ENCODE measurements at regions not wholly inside any gene's neighbourhood (a gene's known extent, or its start where the extent isn't known, plus 50 kb on each side); places are given as distances from the start of the nearest gene placed in this dataset.

- DNase-seq: peak; percentile 82
- no peaks in the 10 kb centered on the region for H3K4me1 ChIP-seq (ENCODE audit: control insufficient read depth, insufficient read depth, low read length)
- WGBS (ENCODE audit: insufficient coverage): no CpG with 5 or more reads among the region's 5 CpGs
- H3K4me3 ChIP-seq (ENCODE audit: low read length): no peak overlapping the region
- H3K27me3 ChIP-seq (ENCODE audit: control insufficient read depth, insufficient read depth, low read length): no peaks in the 10 kb centered on the region
- peaks cover 3% of the 10 kb centered on the region for H3K9me3 ChIP-seq (replicated peaks; ENCODE audit: control insufficient read depth, low read depth, low read length)
- peak overlapping the region; percentile 16 for H3K27ac ChIP-seq (ENCODE audit: low read length)
- H3K36me3 ChIP-seq (ENCODE audit: control insufficient read depth, insufficient read depth, low read length): no peaks in the 10 kb centered on the region
Observed at GRCh38 chr9:82295181-82295580, 306.6 kb downstream of the SPATA31D1 start.

GRCh38 chr9:82299870-82300269 is 311.3 kb downstream of the SPATA31D1 start:
- Histone ChIP-seq H3K27me3 (ENCODE audit: control insufficient read depth, insufficient read depth, low read length) (no peaks in the 10 kb centered on the region), H3K27ac (ENCODE audit: low read length) (no peak overlapping the region), H3K36me3 (ENCODE audit: control insufficient read depth, insufficient read depth, low read length) (no peaks in the 10 kb centered on the region), H3K9me3 (replicated peaks; ENCODE audit: control insufficient read depth, low read depth, low read length) (peaks cover 7% of the 10 kb centered on the region), H3K4me3 (ENCODE audit: low read length) (no peak overlapping the region), H3K4me1 (ENCODE audit: control insufficient read depth, insufficient read depth, low read length) (no peaks in the 10 kb centered on the region)
- no peak for DNase-seq

- Histone ChIP-seq H3K36me3 (ENCODE audit: control insufficient read depth, insufficient read depth, low read length) (no peaks in the 10 kb centered on the region), H3K4me3 (ENCODE audit: low read length) (no peak overlapping the region), H3K4me1 (ENCODE audit: control insufficient read depth, insufficient read depth, low read length) (no peaks in the 10 kb centered on the region), H3K27ac (ENCODE audit: low read length) (no peak overlapping the region), H3K9me3 (replicated peaks; ENCODE audit: control insufficient read depth, low read depth, low read length) (peaks cover 7% of the 10 kb centered on the region), H3K27me3 (ENCODE audit: control insufficient read depth, insufficient read depth, low read length) (no peaks in the 10 kb centered on the region)
- no peak for DNase-seq
- WGBS (ENCODE audit: insufficient coverage): 90% methylated on average over 2 of the region's 5 CpGs
Observed at GRCh38 chr9:82302968-82303655, 314.5 kb downstream of the SPATA31D1 start.

- Histone ChIP-seq H3K4me3 (ENCODE audit: low read length) (no peak overlapping the region), H3K4me1 (ENCODE audit: control insufficient read depth, insufficient read depth, low read length) (no peaks in the 10 kb centered on the region), H3K36me3 (ENCODE audit: control insufficient read depth, insufficient read depth, low read length) (no peaks in the 10 kb centered on the region), H3K9me3 (replicated peaks; ENCODE audit: control insufficient read depth, low read depth, low read length) (no peaks in the 10 kb centered on the region), H3K27ac (ENCODE audit: low read length) (no peak overlapping the region), H3K27me3 (ENCODE audit: control insufficient read depth, insufficient read depth, low read length) (no peaks in the 10 kb centered on the region)
- WGBS (ENCODE audit: insufficient coverage): no CpG with 5 or more reads among the region's 3 CpGs
- DNase-seq: no peak
Observed at GRCh38 chr9:82308836-82309235, 320.3 kb downstream of the SPATA31D1 start.

- H3K4me1 ChIP-seq (ENCODE audit: control insufficient read depth, insufficient read depth, low read length): no peaks in the 10 kb centered on the region
- 100% methylated on average over 1 of the region's 2 CpGs for WGBS (ENCODE audit: insufficient coverage)
- no peak overlapping the region for H3K27ac ChIP-seq (ENCODE audit: low read length)
- H3K4me3 ChIP-seq (ENCODE audit: low read length): no peak overlapping the region
- DNase-seq: no peak
- H3K27me3 ChIP-seq (ENCODE audit: control insufficient read depth, insufficient read depth, low read length): no peaks in the 10 kb centered on the region
- no peaks in the 10 kb centered on the region for H3K36me3 ChIP-seq (ENCODE audit: control insufficient read depth, insufficient read depth, low read length)
- H3K9me3 ChIP-seq (replicated peaks; ENCODE audit: control insufficient read depth, low read depth, low read length): no peaks in the 10 kb centered on the region
Observed at GRCh38 chr9:82313697-82314096, 325.1 kb downstream of the SPATA31D1 start.

GRCh38 chr9:82320566-82320965 is 332.0 kb downstream of the SPATA31D1 start:
- H3K27ac ChIP-seq (ENCODE audit: low read length): no peak overlapping the region
- peaks cover 7% of the 10 kb centered on the region for H3K9me3 ChIP-seq (replicated peaks; ENCODE audit: control insufficient read depth, low read depth, low read length)
- H3K36me3 ChIP-seq (ENCODE audit: control insufficient read depth, insufficient read depth, low read length): no peaks in the 10 kb centered on the region
- no CpG with 5 or more reads among the region's 1 CpG for WGBS (ENCODE audit: insufficient coverage)
- peak; percentile 16 for DNase-seq
- H3K4me1 ChIP-seq (ENCODE audit: control insufficient read depth, insufficient read depth, low read length): peaks cover 6% of the 10 kb centered on the region
- H3K27me3 ChIP-seq (ENCODE audit: control insufficient read depth, insufficient read depth, low read length): no peaks in the 10 kb centered on the region
- H3K4me3 ChIP-seq (ENCODE audit: low read length): no peak overlapping the region

GRCh38 chr9:82325907-82326306 is 337.3 kb downstream of the SPATA31D1 start:
- no peaks in the 10 kb centered on the region for H3K27me3 ChIP-seq (ENCODE audit: control insufficient read depth, insufficient read depth, low read length)
- DNase-seq: no peak
- no CpG with 5 or more reads among the region's 2 CpGs for WGBS (ENCODE audit: insufficient coverage)
- no peak overlapping the region for H3K27ac ChIP-seq (ENCODE audit: low read length)
- peaks cover 9% of the 10 kb centered on the region for H3K9me3 ChIP-seq (replicated peaks; ENCODE audit: control insufficient read depth, low read depth, low read length)
- H3K36me3 ChIP-seq (ENCODE audit: control insufficient read depth, insufficient read depth, low read length): no peaks in the 10 kb centered on the region
- no peak overlapping the region for H3K4me3 ChIP-seq (ENCODE audit: low read length)
- H3K4me1 ChIP-seq (ENCODE audit: control insufficient read depth, insufficient read depth, low read length): peaks cover 2% of the 10 kb centered on the region

GRCh38 chr9:82327641-82328040 is 339.1 kb downstream of the SPATA31D1 start:
- no peaks in the 10 kb centered on the region for H3K36me3 ChIP-seq (ENCODE audit: control insufficient read depth, insufficient read depth, low read length)
- no peak for DNase-seq
- H3K4me1 ChIP-seq (ENCODE audit: control insufficient read depth, insufficient read depth, low read length): no peaks in the 10 kb centered on the region
- WGBS (ENCODE audit: insufficient coverage): no CpG with 5 or more reads among the region's 2 CpGs
- no peaks in the 10 kb centered on the region for H3K27me3 ChIP-seq (ENCODE audit: control insufficient read depth, insufficient read depth, low read length)
- H3K9me3 ChIP-seq (replicated peaks; ENCODE audit: control insufficient read depth, low read depth, low read length): peaks cover 9% of the 10 kb centered on the region
- H3K4me3 ChIP-seq (ENCODE audit: low read length): no peak overlapping the region
- H3K27ac ChIP-seq (ENCODE audit: low read length): no peak overlapping the region

GRCh38 chr9:82331079-82331478 is 342.5 kb downstream of the SPATA31D1 start:
- Histone ChIP-seq H3K36me3 (ENCODE audit: control insufficient read depth, insufficient read depth, low read length) (no peaks in the 10 kb centered on the region), H3K9me3 (replicated peaks; ENCODE audit: control insufficient read depth, low read depth, low read length) (no peaks in the 10 kb centered on the region), H3K4me3 (ENCODE audit: low read length) (no peak overlapping the region), H3K27me3 (ENCODE audit: control insufficient read depth, insufficient read depth, low read length) (no peaks in the 10 kb centered on the region), H3K4me1 (ENCODE audit: control insufficient read depth, insufficient read depth, low read length) (peaks cover 4% of the 10 kb centered on the region), H3K27ac (ENCODE audit: low read length) (no peak overlapping the region)
- DNase-seq: peak; percentile 21
- no CpG with 5 or more reads among the region's 2 CpGs for WGBS (ENCODE audit: insufficient coverage)

GRCh38 chr9:82332018-82332773 is 343.6 kb downstream of the SPATA31D1 start:
- Histone ChIP-seq H3K4me1 (ENCODE audit: control insufficient read depth, insufficient read depth, low read length) (peaks cover 4% of the 10 kb centered on the region), H3K36me3 (ENCODE audit: control insufficient read depth, insufficient read depth, low read length) (no peaks in the 10 kb centered on the region), H3K9me3 (replicated peaks; ENCODE audit: control insufficient read depth, low read depth, low read length) (no peaks in the 10 kb centered on the region), H3K27ac (ENCODE audit: low read length) (peak overlapping the region; percentile 22), H3K27me3 (ENCODE audit: control insufficient read depth, insufficient read depth, low read length) (no peaks in the 10 kb centered on the region), H3K4me3 (ENCODE audit: low read length) (no peak overlapping the region)
- no peak for DNase-seq
- WGBS (ENCODE audit: insufficient coverage): no CpG with 5 or more reads among the region's 5 CpGs

Measured in muscle of leg (tissue), 3 donors.